SK-N-SH (cell line): ENCODE measurements at regions not wholly inside any gene's neighbourhood (a gene's known extent, or its start where the extent isn't known, plus 50 kb on each side); places are given as distances from the start of the nearest gene placed in this dataset.

Experiments
- CTCF ChIA-PET: fragments of 300-600, 350-600 bp; formaldehyde crosslinking; extraction: SDS; loops from one replicate; lab custom pipeline; 2021; lab: Yijun Ruan, JAX
- POLR2A ChIA-PET: fragments of 350-600 bp; sonication (Branson Sonifier 250); formaldehyde crosslinking; extraction: SDS; loops from one replicate; lab custom pipeline; 2020; ENCODE audit warnings: antibody characterized with exemption, inconsistent platforms; lab: Yijun Ruan, JAX
- DNase-seq: peaks from one replicate; pipeline ENCODE4 v3.0.0; 2012
- H2AFZ ChIP-seq: fragments of 200-600 bp; sonication (generic); 2 replicates; pipeline ENCODE4 v1.8.1; 2016; ENCODE audit warnings: antibody characterized with exemption, mild to moderate bottlenecking, low read depth
- H3F3A ChIP-seq: fragments of 200-600 bp; sonication (generic); replicated peaks from 2 replicates; pipeline ENCODE3; 2016; ENCODE audit warnings: antibody characterized with exemption, mild to moderate bottlenecking; ENCODE audit not compliant: insufficient read depth
- H3K27ac ChIP-seq, 2 experiments: fragments of 200-500 bp in 1 of 2; fragments of 200-600 bp in 1 of 2; sonication (Bioruptor generic) in 1 of 2; sonication (generic), shearing (Covaris generic) in 1 of 2; 2 replicates each; pipeline versions ENCODE4 v1.5.1 to v1.6.1; 2014 to 2016; ENCODE audit warnings: low read depth in 2 of 2, inconsistent platforms in 1 of 2, low read length in 1 of 2, mild to moderate bottlenecking in 1 of 2, mixed read lengths in 1 of 2
- H3K27me3 ChIP-seq: fragments of 200-600 bp; sonication (generic), shearing (Covaris generic); 2 replicates; pipeline ENCODE4 v1.6.1; 2016; ENCODE audit warnings: mixed run types; ENCODE audit not compliant: insufficient read depth
- H3K36me3 ChIP-seq, 2 experiments: fragments of 200-500 bp in 1 of 2; fragments of 200-600 bp in 1 of 2; sonication (Bioruptor generic) in 1 of 2; sonication (generic) in 1 of 2; replicated peaks in 1 of 2; 2 replicates each; pipeline versions ENCODE3 to v1.5.1; 2014 to 2016; ENCODE audit warnings: low read length in 1 of 2, mild to moderate bottlenecking in 1 of 2; ENCODE audit not compliant: insufficient read depth in 2 of 2, control insufficient read depth in 1 of 2
- H3K4me1 ChIP-seq, 2 experiments: fragments of 200-500 bp in 1 of 2; fragments of 200-600 bp in 1 of 2; sonication (Bioruptor generic) in 1 of 2; sonication (generic), shearing (Covaris generic) in 1 of 2; 2 replicates each; pipeline versions ENCODE4 v1.5.1 to v1.6.1; 2014 to 2016; ENCODE audit warnings: low read depth in 1 of 2, low read length in 1 of 2, mixed run types in 1 of 2; ENCODE audit not compliant: insufficient read depth in 2 of 2, control insufficient read depth in 1 of 2
- H3K4me2 ChIP-seq: fragments of 200-600 bp; sonication (generic), shearing (Covaris generic); 2 replicates; pipeline ENCODE4 v1.6.1; 2017; ENCODE audit warnings: mixed run types
- H3K4me3 ChIP-seq, 2 experiments: fragments of 200-500 bp in 1 of 2; fragments of 200-600 bp in 1 of 2; sonication (Bioruptor generic) in 1 of 2; sonication (generic), shearing (Covaris generic) in 1 of 2; 2 replicates each; pipeline versions ENCODE4 v1.5.1 to v1.8.1; 2014 to 2016; ENCODE audit warnings: low read depth in 2 of 2, inconsistent platforms in 1 of 2, low read length in 1 of 2, mild to moderate bottlenecking in 1 of 2, mixed read lengths in 1 of 2, moderate library complexity in 1 of 2
- H3K79me2 ChIP-seq: fragments of 200-600 bp; sonication (generic); 2 replicates; pipeline ENCODE4 v1.8.1; 2017; ENCODE audit warnings: mild to moderate bottlenecking; ENCODE audit not compliant: insufficient read depth
- H3K9ac ChIP-seq: fragments of 200-600 bp; sonication (generic); 2 replicates; pipeline ENCODE4 v1.6.1; 2017; ENCODE audit warnings: mixed run types
- H3K9me2 ChIP-seq: fragments of 200-600 bp; sonication (generic); 2 replicates; pipeline ENCODE4 v1.6.1; 2017; ENCODE audit warnings: mixed run types
- H3K9me3 ChIP-seq: fragments of 200-600 bp; sonication (generic); 2 replicates; pipeline ENCODE4 v1.6.1; 2017; ENCODE audit warnings: mixed run types, mild to moderate bottlenecking, moderate library complexity
- H4K20me1 ChIP-seq: fragments of 200-600 bp; sonication (generic); 2 replicates; pipeline ENCODE4 v1.6.1; 2017; ENCODE audit warnings: mild to moderate bottlenecking, mixed run types; ENCODE audit not compliant: insufficient read depth
- CHD2 ChIP-seq: fragments of 150-350 bp; IDR thresholded peaks from 2 replicates; pipeline ENCODE4 v1.6.1; 2018; ENCODE audit warnings: low read length; ENCODE audit not compliant: partially characterized antibody
- CTCF ChIP-seq: fragments of 200-600 bp; sonication (generic); IDR thresholded peaks from 2 replicates; pipeline ENCODE4 v1.6.1; 2017; ENCODE audit warnings: antibody characterized with exemption, mild to moderate bottlenecking, moderate library complexity
- ELF1 ChIP-seq: IDR thresholded peaks from 2 replicates; pipeline ENCODE4 v1.4.0; 2012
- EZH2phosphoT487 ChIP-seq: fragments of 200-600 bp; sonication (generic); IDR thresholded peaks from 2 replicates; pipeline ENCODE4 v1.6.1; 2017; ENCODE audit warnings: low read depth, mixed run types, mild to moderate bottlenecking, antibody characterized with exemption, moderate library complexity, borderline replicate concordance
- FOSL2 ChIP-seq: IDR thresholded peaks from 2 replicates; pipeline ENCODE4 v1.4.0; 2012; ENCODE audit warnings: low read depth, mild to moderate bottlenecking, moderate library complexity, borderline replicate concordance
- FOXJ3 ChIP-seq: sonication (generic); formaldehyde crosslinking; IDR thresholded peaks from 2 replicates; pipeline ENCODE4 v1.5.1; 2020; ENCODE audit warnings: mild to moderate bottlenecking, missing genetic modification reagents
- IRF3 ChIP-seq: fragments of 150-350 bp; IDR thresholded peaks from 2 replicates; pipeline ENCODE4 v1.6.1; 2016; ENCODE audit warnings: mild to moderate bottlenecking, low read depth, low read length
- MXI1 ChIP-seq: IDR thresholded peaks from 2 replicates; pipeline ENCODE4 v1.6.1; 2012; ENCODE audit warnings: mild to moderate bottlenecking, low read depth, low read length, improper control_type of control experiment
- NFIC ChIP-seq: IDR thresholded peaks from 2 replicates; pipeline ENCODE4 v1.4.0; 2012; ENCODE audit warnings: borderline replicate concordance
- PBX3 ChIP-seq: IDR thresholded peaks from 2 replicates; pipeline ENCODE4; 2012
- REST ChIP-seq: IDR thresholded peaks from 2 replicates; pipeline ENCODE4 v1.6.1; 2012; ENCODE audit warnings: mild to moderate bottlenecking, low read depth, low read length, moderate library complexity
- TAF1 ChIP-seq: IDR thresholded peaks from 2 replicates; pipeline ENCODE4 v1.6.1; 2012; ENCODE audit warnings: low read depth, mild to moderate bottlenecking, low read length, moderate library complexity, borderline replicate concordance
- WGBS: methylation state at CpG from one replicate; pipeline ENCODE4 v1.1.6; 2017; ENCODE audit warnings: low lambda C conversion rate; 5-methylcytosine and 5-hydroxymethylcytosine counted together

- H3K27ac ChIP-seq, result no peak overlapping the region
- ChIA-PET CTCF (no interaction called here), POLR2A (no interaction called here)
- H3K9me3 ChIP-seq, result no peaks in the 10 kb centered on the region
- no peaks in the 10 kb centered on the region for H3K4me1 ChIP-seq
- H2AFZ ChIP-seq, result no peak overlapping the region
- H3K9me2 ChIP-seq, result no peaks in the 10 kb centered on the region
- TF ChIP-seq NFIC (no peak), IRF3 (no peak), CHD2 (no peak), FOSL2 (no peak), CTCF (no peak), MXI1 (no peak), FOXJ3 (CRISPR knock-in tag) (no peak), REST (no peak), ELF1 (no peak), EZH2phosphoT487 (no peak), PBX3 (no peak), TAF1 (no peak)
- no peak overlapping the region for H3K9ac ChIP-seq
- H3K4me3 ChIP-seq, result no peak overlapping the region
- no peaks in the 10 kb centered on the region for H4K20me1 ChIP-seq
- H3K36me3 ChIP-seq, result no peaks in the 10 kb centered on the region
- no peaks in the 10 kb centered on the region for H3F3A ChIP-seq
- no peaks in the 10 kb centered on the region for H3K79me2 ChIP-seq
- no peaks in the 10 kb centered on the region for H3K27me3 ChIP-seq
- no peak for DNase-seq
- WGBS, result 0% methylated on average over 1 of the region's 1 CpG
- H3K4me2 ChIP-seq, result no peak overlapping the region
These were observed 143.6 kb upstream of the ZNF521 start for GRCh38 chr18:25495606-25496005.
